SK-N-MC (cell line): ENCODE measurements at regions not wholly inside any gene's neighbourhood (a gene's known extent, or its start where the extent isn't known, plus 50 kb on each side); places are given as distances from the start of the nearest gene placed in this dataset.

Experiments used
- EZH2 ChIP-seq: fragments of 200-600 bp; sonication (generic); IDR thresholded peaks from one replicate; pipeline ENCODE4 v1.6.1; 2017; ENCODE audit warnings: antibody characterized with exemption
- FOXP2 ChIP-seq: optimal IDR thresholded peaks from 2 replicates; pipeline ENCODE3; 2011; ENCODE audit warnings: mild to moderate bottlenecking, moderate library complexity; ENCODE audit not compliant: insufficient read depth; ENCODE audit errors: extremely low read length, control extremely low read depth
- POLR2AphosphoS5 ChIP-seq: IDR thresholded peaks from 2 replicates; pipeline ENCODE4 v1.6.1; 2012; ENCODE audit warnings: mild to moderate bottlenecking, low read depth, low read length, borderline replicate concordance

DNA sequence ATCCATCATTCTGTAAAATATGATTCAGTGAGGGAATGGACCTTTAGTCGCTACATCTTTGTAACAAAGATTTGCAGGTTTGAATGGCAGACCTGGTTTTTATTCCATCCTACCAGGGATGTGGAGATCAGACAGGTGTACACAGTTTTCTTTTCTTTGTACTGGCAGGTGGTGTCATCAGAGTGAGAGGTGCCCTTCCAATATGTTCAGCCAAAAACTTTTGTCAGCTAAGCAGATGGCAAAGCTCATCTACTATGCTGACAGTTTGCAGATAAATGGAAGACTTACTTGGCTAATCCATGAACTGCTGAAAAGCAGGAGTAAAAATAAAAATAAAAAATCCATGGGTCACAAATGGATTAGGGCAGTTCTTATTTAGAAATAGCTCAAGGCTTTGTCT is 185.5 kb upstream of the DOK6 start:
- no peak for TF ChIP-seq POLR2AphosphoS5
- no peak for TF ChIP-seq EZH2
- no peak for TF ChIP-seq FOXP2
